ENCODE measurements at regions not wholly inside any gene's neighbourhood (a gene's known extent, or its start where the extent isn't known, plus 50 kb on each side); places are given as distances from the start of the nearest gene placed in this dataset.

DNA sequence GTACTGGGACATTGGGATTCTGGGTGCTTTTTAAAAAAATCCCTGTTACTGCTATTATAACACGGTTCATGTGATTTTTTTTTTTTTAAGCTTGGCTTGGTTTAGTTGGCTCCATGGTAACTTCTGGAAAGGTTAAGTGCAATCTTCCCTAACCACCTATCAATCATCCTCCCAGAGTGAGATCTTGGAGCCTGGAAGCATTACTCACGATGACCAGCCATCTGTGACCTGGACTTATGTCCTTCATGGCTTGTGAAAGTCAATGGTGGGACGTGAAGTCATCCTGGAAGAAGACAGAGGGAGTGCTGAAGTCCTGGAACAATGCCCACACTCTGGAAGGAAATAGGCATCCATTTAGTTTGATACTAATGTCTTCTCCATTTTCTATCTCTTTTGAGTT, 135.5 kb upstream of the FRMD4A start:
- no peak for TF ChIP-seq POLR2A (IDR thresholded peaks at IDR 0.05)
- TF ChIP-seq, protein P1, sequence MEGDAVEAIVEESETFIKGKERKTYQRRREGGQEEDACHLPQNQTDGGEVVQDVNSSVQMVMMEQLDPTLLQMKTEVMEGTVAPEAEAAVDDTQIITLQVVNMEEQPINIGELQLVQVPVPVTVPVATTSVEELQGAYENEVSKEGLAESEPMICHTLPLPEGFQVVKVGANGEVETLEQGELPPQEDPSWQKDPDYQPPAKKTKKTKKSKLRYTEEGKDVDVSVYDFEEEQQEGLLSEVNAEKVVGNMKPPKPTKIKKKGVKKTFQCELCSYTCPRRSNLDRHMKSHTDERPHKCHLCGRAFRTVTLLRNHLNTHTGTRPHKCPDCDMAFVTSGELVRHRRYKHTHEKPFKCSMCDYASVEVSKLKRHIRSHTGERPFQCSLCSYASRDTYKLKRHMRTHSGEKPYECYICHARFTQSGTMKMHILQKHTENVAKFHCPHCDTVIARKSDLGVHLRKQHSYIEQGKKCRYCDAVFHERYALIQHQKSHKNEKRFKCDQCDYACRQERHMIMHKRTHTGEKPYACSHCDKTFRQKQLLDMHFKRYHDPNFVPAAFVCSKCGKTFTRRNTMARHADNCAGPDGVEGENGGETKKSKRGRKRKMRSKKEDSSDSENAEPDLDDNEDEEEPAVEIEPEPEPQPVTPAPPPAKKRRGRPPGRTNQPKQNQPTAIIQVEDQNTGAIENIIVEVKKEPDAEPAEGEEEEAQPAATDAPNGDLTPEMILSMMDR (IDR thresholded peaks at IDR 0.05): no peak

Data from lower leg skin (tissue), 3 donors.